Neural cell (in vitro differentiated cells): ENCODE measurements at regions not wholly inside any gene's neighbourhood (a gene's known extent, or its start where the extent isn't known, plus 50 kb on each side); places are given as distances from the start of the nearest gene placed in this dataset.

ENCODE experiments used
- H2AFZ ChIP-seq: fragments of 200-600, 300-800 bp; sonication (generic), shearing (Covaris generic); 2 replicates; pipeline ENCODE4 v1.6.0; 2014; ENCODE audit warnings: low read depth, mild to moderate bottlenecking, antibody characterized with exemption, low read length, moderate library complexity
- H3F3A ChIP-seq: fragments of 200-600 bp; shearing (Covaris generic); 2 replicates; pipeline ENCODE4 v1.6.1; 2016; ENCODE audit warnings: mild to moderate bottlenecking, moderate library complexity, mixed read lengths, antibody characterized with exemption, low read length; ENCODE audit not compliant: insufficient read depth, poor library complexity, severe bottlenecking
- H3K27ac ChIP-seq: fragments of 200-600, 300-800 bp; sonication (generic), shearing (Covaris generic); 2 replicates; pipeline ENCODE4 v1.5.1; 2014; ENCODE audit warnings: mild to moderate bottlenecking, low read length, moderate library complexity
- H3K27me3 ChIP-seq: fragments of 300-800, 200-600 bp; sonication (generic), shearing (Covaris generic); 2 replicates; pipeline ENCODE4 v1.6.0; 2014; ENCODE audit warnings: mild to moderate bottlenecking, low read depth, low read length, moderate library complexity; ENCODE audit not compliant: insufficient read depth
- H3K36me3 ChIP-seq: fragments of 300-800, 200-600 bp; sonication (generic), shearing (Covaris generic); 2 replicates; pipeline ENCODE4 v1.5.1; 2014; ENCODE audit warnings: mild to moderate bottlenecking, antibody characterized with exemption, low read length, moderate library complexity; ENCODE audit not compliant: insufficient read depth
- H3K4me2 ChIP-seq: fragments of 300-800, 200-600 bp; sonication (generic), shearing (Covaris generic); 2 replicates; pipeline ENCODE4 v1.6.0; 2014; ENCODE audit warnings: mild to moderate bottlenecking, low read length
- H3K4me3 ChIP-seq: fragments of 300-800, 200-600 bp; sonication (generic), shearing (Covaris generic); 2 replicates; pipeline ENCODE4 v1.5.1; 2014; ENCODE audit warnings: mild to moderate bottlenecking, low read length, moderate library complexity
- H3K79me2 ChIP-seq: fragments of 200-600 bp; shearing (Covaris generic); replicated peaks from 2 replicates; pipeline ENCODE4 v1.6.0; 2014; ENCODE audit warnings: mild to moderate bottlenecking, low read length, moderate library complexity; ENCODE audit not compliant: insufficient read depth
- H3K9ac ChIP-seq: fragments of 300-800, 200-600 bp; sonication (generic), shearing (Covaris generic); 2 replicates; pipeline ENCODE4 v1.6.1; 2016; ENCODE audit warnings: mild to moderate bottlenecking, low read length, mixed read lengths
- H3K9me2 ChIP-seq: fragments of 200-600 bp; shearing (Covaris generic); 2 replicates; pipeline ENCODE4 v1.6.1; 2016; ENCODE audit warnings: mild to moderate bottlenecking, low read length, mixed read lengths; ENCODE audit not compliant: insufficient read depth
- H3K9me3 ChIP-seq: fragments of 200-600, 300-800 bp; sonication (generic), shearing (Covaris generic); 2 replicates; pipeline ENCODE4 v1.6.1; 2016; ENCODE audit warnings: mild to moderate bottlenecking, mixed run types, low read length, moderate library complexity, mixed read lengths
- H4K20me1 ChIP-seq: fragments of 200-600 bp; shearing (Covaris generic); 2 replicates; pipeline ENCODE4 v1.6.1; 2016; ENCODE audit warnings: mild to moderate bottlenecking, mixed run types; ENCODE audit not compliant: insufficient read depth
- EP300 ChIP-seq: fragments of 450-650 bp; conservative IDR thresholded peaks from 2 replicates; pipeline ENCODE4 v1.6.1; 2014; ENCODE audit warnings: antibody characterized with exemption, mild to moderate bottlenecking, moderate library complexity; ENCODE audit not compliant: poor library complexity, severe bottlenecking
- EZH2 ChIP-seq: fragments of 200-600, 300-800 bp; shearing (Covaris generic), sonication (generic); IDR thresholded peaks from 2 replicates; pipeline ENCODE4 v1.6.1; 2014; ENCODE audit warnings: antibody characterized with exemption, low read length, borderline replicate concordance, mild to moderate bottlenecking; ENCODE audit not compliant: insufficient read depth, poor library complexity, severe bottlenecking
- MXI1 ChIP-seq: fragments of 450-650 bp; conservative IDR thresholded peaks from 2 replicates; pipeline ENCODE4 v1.6.1; 2014; ENCODE audit warnings: antibody characterized with exemption, mild to moderate bottlenecking; ENCODE audit not compliant: poor library complexity, severe bottlenecking
- POLR2AphosphoS5 ChIP-seq: IDR thresholded peaks from 2 replicates; pipeline ENCODE4 v1.6.1; 2012
- RAD21 ChIP-seq: fragments of 450-650 bp; conservative IDR thresholded peaks from 2 replicates; pipeline ENCODE4 v1.6.1; 2014; ENCODE audit warnings: antibody characterized with exemption, mild to moderate bottlenecking, moderate library complexity
- SMC3 ChIP-seq: fragments of 450-650 bp; conservative IDR thresholded peaks from 2 replicates; pipeline ENCODE4 v1.6.1; 2014; ENCODE audit warnings: antibody characterized with exemption, mild to moderate bottlenecking, moderate library complexity; ENCODE audit not compliant: poor library complexity
- TAF1 ChIP-seq: IDR thresholded peaks from 2 replicates; pipeline ENCODE4 v1.6.1; 2012; ENCODE audit warnings: low read depth
- TF ChIP-seq, protein P1 (sequence below): IDR thresholded peaks from 2 replicates; pipeline ENCODE4 v1.6.1; 2012; ENCODE audit warnings: borderline replicate concordance
- TF ChIP-seq, protein P2 (sequence below): fragments of 450-650 bp; IDR thresholded peaks from 2 replicates; pipeline ENCODE4 v1.5.1; 2014; ENCODE audit warnings: antibody characterized with exemption, mild to moderate bottlenecking, moderate library complexity; ENCODE audit not compliant: poor library complexity, severe bottlenecking

DNA sequence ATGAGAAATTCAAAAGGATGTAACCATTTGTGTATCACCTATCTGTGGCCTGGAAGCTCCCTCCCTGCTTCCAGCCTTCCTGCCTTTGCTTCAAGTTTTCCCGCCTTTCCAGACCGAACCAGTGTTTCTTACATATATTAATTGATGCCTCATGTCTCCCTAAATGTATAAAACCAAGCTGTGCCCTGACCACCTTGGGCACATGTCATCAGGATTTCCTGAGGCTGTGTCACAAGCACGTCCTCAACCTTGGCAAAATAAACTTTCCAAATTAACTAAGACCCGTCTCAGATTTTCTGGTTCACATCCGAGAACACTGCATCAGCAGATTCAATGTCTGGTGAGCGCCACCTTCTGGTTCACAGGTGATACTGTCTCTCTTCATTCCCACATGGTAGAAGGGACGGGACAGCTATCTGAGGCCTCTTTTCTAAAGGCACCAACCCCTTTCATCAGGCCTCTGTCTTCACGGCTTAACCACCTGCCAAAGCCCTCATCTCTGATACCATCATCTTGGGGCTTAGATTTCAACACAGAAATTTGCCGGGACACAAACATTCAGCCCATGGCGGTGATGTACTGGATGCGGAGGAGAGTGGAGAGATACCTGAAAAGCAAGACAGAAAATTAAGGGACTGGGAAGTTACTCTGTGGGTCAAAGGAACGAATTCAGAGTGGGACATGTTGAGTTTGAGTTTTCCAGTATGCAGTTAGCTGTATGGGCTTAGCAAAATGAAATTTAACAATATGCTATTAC, 58.7 kb upstream of the PABPC3 start (continued):
- TF ChIP-seq, protein P1, sequence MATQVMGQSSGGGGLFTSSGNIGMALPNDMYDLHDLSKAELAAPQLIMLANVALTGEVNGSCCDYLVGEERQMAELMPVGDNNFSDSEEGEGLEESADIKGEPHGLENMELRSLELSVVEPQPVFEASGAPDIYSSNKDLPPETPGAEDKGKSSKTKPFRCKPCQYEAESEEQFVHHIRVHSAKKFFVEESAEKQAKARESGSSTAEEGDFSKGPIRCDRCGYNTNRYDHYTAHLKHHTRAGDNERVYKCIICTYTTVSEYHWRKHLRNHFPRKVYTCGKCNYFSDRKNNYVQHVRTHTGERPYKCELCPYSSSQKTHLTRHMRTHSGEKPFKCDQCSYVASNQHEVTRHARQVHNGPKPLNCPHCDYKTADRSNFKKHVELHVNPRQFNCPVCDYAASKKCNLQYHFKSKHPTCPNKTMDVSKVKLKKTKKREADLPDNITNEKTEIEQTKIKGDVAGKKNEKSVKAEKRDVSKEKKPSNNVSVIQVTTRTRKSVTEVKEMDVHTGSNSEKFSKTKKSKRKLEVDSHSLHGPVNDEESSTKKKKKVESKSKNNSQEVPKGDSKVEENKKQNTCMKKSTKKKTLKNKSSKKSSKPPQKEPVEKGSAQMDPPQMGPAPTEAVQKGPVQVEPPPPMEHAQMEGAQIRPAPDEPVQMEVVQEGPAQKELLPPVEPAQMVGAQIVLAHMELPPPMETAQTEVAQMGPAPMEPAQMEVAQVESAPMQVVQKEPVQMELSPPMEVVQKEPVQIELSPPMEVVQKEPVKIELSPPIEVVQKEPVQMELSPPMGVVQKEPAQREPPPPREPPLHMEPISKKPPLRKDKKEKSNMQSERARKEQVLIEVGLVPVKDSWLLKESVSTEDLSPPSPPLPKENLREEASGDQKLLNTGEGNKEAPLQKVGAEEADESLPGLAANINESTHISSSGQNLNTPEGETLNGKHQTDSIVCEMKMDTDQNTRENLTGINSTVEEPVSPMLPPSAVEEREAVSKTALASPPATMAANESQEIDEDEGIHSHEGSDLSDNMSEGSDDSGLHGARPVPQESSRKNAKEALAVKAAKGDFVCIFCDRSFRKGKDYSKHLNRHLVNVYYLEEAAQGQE, result no peak
- TF ChIP-seq TAF1, result no peak

DNA sequence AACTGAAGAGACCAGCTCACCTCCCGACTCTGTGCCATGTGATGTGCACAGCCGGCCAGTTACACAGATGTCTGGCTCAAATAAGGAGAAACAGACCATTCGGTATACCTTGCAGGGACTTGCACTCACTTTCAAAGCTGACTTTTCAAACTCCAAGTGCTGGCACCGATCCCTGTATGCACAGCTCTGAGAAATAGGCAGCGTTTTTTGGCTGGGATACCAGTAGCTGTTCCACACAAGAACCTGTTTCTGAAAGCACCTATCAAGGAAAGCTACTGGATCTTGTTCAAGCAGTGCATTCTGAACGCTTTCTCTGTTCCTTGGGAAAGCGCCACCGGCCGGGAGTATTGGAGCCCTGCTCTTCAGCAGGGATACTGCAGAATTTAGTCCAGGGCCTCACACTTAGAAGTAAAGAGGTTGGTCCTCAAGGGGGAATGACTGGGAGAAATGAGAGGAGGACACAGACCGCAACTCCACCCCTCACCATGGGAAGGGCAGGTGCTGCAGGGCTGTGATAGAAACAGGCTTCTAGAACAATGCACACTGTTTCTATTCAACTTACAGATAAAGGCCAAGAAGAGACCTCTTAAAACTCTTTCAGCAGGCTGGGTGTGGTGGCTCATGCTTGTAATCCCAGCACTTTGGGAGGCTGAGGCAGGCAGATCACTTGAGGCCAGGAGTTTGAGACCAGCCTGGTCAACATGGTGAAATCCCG, 53.6 kb upstream of the PABPC3 start:
- Histone ChIP-seq H3K9me2 (no peaks in the 10 kb centered on the region), H3K27me3 (peaks cover 16% of the 10 kb centered on the region), H3F3A (no peaks in the 10 kb centered on the region), H4K20me1 (no peaks in the 10 kb centered on the region), H2AFZ (no peak overlapping the region), H3K9me3 (no peaks in the 10 kb centered on the region), H3K9ac (no peak overlapping the region), H3K4me2 (no peak overlapping the region), H3K27ac (no peak overlapping the region), H3K79me2 (no peaks in the 10 kb centered on the region), H3K36me3 (no peaks in the 10 kb centered on the region), H3K4me3 (no peak overlapping the region)
- TF ChIP-seq, protein P2, sequence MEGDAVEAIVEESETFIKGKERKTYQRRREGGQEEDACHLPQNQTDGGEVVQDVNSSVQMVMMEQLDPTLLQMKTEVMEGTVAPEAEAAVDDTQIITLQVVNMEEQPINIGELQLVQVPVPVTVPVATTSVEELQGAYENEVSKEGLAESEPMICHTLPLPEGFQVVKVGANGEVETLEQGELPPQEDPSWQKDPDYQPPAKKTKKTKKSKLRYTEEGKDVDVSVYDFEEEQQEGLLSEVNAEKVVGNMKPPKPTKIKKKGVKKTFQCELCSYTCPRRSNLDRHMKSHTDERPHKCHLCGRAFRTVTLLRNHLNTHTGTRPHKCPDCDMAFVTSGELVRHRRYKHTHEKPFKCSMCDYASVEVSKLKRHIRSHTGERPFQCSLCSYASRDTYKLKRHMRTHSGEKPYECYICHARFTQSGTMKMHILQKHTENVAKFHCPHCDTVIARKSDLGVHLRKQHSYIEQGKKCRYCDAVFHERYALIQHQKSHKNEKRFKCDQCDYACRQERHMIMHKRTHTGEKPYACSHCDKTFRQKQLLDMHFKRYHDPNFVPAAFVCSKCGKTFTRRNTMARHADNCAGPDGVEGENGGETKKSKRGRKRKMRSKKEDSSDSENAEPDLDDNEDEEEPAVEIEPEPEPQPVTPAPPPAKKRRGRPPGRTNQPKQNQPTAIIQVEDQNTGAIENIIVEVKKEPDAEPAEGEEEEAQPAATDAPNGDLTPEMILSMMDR, result no peak
- TF ChIP-seq, protein P1, result no peak
- TF ChIP-seq POLR2AphosphoS5 (no peak), MXI1 (no peak), SMC3 (no peak), EP300 (no peak), EZH2 (no peak), RAD21 (no peak), TAF1 (no peak)
